ENCODE measurements at regions not wholly inside any gene's neighbourhood (a gene's known extent, or its start where the extent isn't known, plus 50 kb on each side); places are given as distances from the start of the nearest gene placed in this dataset.

DNA sequence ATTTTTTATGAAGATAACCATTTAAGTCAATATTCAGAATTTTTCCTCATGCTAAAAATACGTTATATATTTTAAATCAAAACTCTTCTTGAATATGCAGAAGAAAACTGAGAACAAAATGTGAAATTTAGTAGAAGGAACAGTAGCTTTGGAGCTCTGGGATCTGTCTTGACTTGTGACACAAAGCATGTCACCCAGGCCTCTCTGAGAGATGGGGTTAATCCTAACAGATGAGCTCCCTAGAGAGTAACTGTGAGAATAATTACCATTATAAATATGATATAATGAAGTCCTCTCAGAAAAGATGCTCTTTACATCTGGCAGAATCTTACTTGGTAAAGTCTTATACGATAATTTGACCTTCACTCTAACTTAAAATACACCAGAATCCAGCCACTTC is 272.0 kb downstream of the PTPRC start:
- TF ChIP-seq RAD51 (IDR thresholded peaks at IDR 0.05) (no peak), SREBF1 (IDR thresholded peaks at IDR 0.05; ENCODE audit: low read length) (no peak), HCFC1 (IDR thresholded peaks at IDR 0.05; ENCODE audit: low read length) (no peak), CREB1 (IDR thresholded peaks at IDR 0.05; ENCODE audit: low read depth) (no peak), RELA (IDR thresholded peaks at IDR 0.05; ENCODE audit: borderline replicate concordance, partially characterized antibody) (no peak), SMC3 (IDR thresholded peaks at IDR 0.05; ENCODE audit: borderline replicate concordance, low read length) (no peak), ZNF217 (IDR thresholded peaks at IDR 0.05) (no peak)
- TF ChIP-seq, protein P1, sequence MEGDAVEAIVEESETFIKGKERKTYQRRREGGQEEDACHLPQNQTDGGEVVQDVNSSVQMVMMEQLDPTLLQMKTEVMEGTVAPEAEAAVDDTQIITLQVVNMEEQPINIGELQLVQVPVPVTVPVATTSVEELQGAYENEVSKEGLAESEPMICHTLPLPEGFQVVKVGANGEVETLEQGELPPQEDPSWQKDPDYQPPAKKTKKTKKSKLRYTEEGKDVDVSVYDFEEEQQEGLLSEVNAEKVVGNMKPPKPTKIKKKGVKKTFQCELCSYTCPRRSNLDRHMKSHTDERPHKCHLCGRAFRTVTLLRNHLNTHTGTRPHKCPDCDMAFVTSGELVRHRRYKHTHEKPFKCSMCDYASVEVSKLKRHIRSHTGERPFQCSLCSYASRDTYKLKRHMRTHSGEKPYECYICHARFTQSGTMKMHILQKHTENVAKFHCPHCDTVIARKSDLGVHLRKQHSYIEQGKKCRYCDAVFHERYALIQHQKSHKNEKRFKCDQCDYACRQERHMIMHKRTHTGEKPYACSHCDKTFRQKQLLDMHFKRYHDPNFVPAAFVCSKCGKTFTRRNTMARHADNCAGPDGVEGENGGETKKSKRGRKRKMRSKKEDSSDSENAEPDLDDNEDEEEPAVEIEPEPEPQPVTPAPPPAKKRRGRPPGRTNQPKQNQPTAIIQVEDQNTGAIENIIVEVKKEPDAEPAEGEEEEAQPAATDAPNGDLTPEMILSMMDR (IDR thresholded peaks at IDR 0.05 in 2 of 3, conservative IDR thresholded peaks at IDR 0.05 in 1 of 3; ENCODE audit: control insufficient read depth in 2 of 3, extremely low read depth in 1 of 3, insufficient read depth in 1 of 3, low read depth in 3 of 3, low read length in 3 of 3), result no peak
- TF ChIP-seq, protein P2, sequence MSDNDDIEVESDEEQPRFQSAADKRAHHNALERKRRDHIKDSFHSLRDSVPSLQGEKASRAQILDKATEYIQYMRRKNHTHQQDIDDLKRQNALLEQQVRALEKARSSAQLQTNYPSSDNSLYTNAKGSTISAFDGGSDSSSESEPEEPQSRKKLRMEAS (IDR thresholded peaks at IDR 0.05; ENCODE audit: low read depth, low read length), result no peak
